HCT116 (cell line): ENCODE measurements at regions not wholly inside any gene's neighbourhood (a gene's known extent, or its start where the extent isn't known, plus 50 kb on each side); places are given as distances from the start of the nearest gene placed in this dataset.

Experiments used
- ATAC-seq: fragments of 200-7000 bp; cut with Tn5 transposase; 2 replicates; pipeline ENCODE4 v1.9.1; 2020; ENCODE audit warnings: mild to moderate bottlenecking, moderate library complexity
- BruUV-seq: library from RNA; stranded (reverse); fragments of 400-500 nt; replicated peaks from 2 replicates; lab custom pipeline; 2021; lab: Mats Ljungman, UMichigan
- CTCF ChIA-PET: fragments of 300-600 bp; sonication (Branson Sonifier 250); formaldehyde crosslinking; loops from one replicate; lab custom pipeline; 2021; ENCODE audit warnings: antibody characterized with exemption; lab: Charles Lee
- POLR2A ChIA-PET: fragments of 300-600, 350-600 bp; sonication (Branson Sonifier 250); formaldehyde crosslinking; loops from one replicate; lab custom pipeline; 2021; ENCODE audit warnings: antibody characterized with exemption; lab: Charles Lee
- RAD21 ChIA-PET, 2 experiments: fragments of 300-600 bp; sonication (Branson Sonifier 250); formaldehyde crosslinking; loops; one replicate each; lab custom pipeline; 2023; ENCODE audit warnings: low total read pairs in 2 of 2; ENCODE audit not compliant: uncharacterized antibody in 2 of 2, unreplicated experiment in 2 of 2, low non-redundant PET in 1 of 2; lab: Charles Lee
- DNase-seq: peaks from one replicate; pipeline ENCODE4 v3.0.0-alpha.2; 2010; ENCODE audit warnings: low read depth, low spot score
- H2AFZ ChIP-seq: fragments of 200-600 bp; shearing (Covaris generic), sonication (generic); 2 replicates; pipeline ENCODE4 v1.6.1; 2017; ENCODE audit warnings: low read depth, mixed run types, mixed read lengths, antibody characterized with exemption, low read length; ENCODE audit not compliant: poor library complexity, severe bottlenecking
- H3K27ac ChIP-seq: 2 replicates; pipeline ENCODE4 v1.5.1; 2012; ENCODE audit warnings: low read depth, low read length
- H3K27me3 ChIP-seq: fragments of 200-600 bp; sonication (generic); 2 replicates; pipeline ENCODE4 v1.6.1; 2016; ENCODE audit warnings: mixed run types, low read length, mixed read lengths; ENCODE audit not compliant: insufficient read depth
- H3K36me3 ChIP-seq, 2 experiments: fragments of 200-500 bp in 1 of 2; fragments of 200-600 bp in 1 of 2; sonication (Bioruptor generic) in 1 of 2; sonication (generic) in 1 of 2; 2 replicates each; pipeline versions ENCODE4 v1.5.1 to v1.6.1; 2014 to 2016; ENCODE audit warnings: low read length in 2 of 2, inconsistent platforms in 1 of 2, mixed read lengths in 1 of 2, mixed run types in 1 of 2; ENCODE audit not compliant: insufficient read depth in 2 of 2, control insufficient read depth in 1 of 2
- H3K4me1 ChIP-seq, 2 experiments: fragments of 200-600 bp in 1 of 2; sonication (generic) in 1 of 2; 2 replicates each; pipeline versions ENCODE4 v1.5.1 to v1.6.1; 2012 to 2017; ENCODE audit warnings: low read length in 2 of 2, inconsistent platforms in 1 of 2, mild to moderate bottlenecking in 1 of 2, mixed read lengths in 1 of 2, mixed run types in 1 of 2, moderate library complexity in 1 of 2; ENCODE audit not compliant: insufficient read depth in 2 of 2, control insufficient read depth in 1 of 2
- H3K4me2 ChIP-seq: fragments of 200-600 bp; sonication (generic); 2 replicates; pipeline ENCODE4 v1.6.1; 2017; ENCODE audit warnings: mixed run types, low read length, mixed read lengths
- H3K4me3 ChIP-seq, 2 experiments: fragments of 200-600 bp in 1 of 2; sonication (generic) in 1 of 2; replicated peaks in 1 of 2; 2 replicates each; pipeline ENCODE4 v1.5.1; 2011 to 2016; ENCODE audit warnings: low read length in 2 of 2, control low read depth in 1 of 2, low read depth in 1 of 2, mild to moderate bottlenecking in 1 of 2, mixed read lengths in 1 of 2, mixed run types in 1 of 2
- H3K79me2 ChIP-seq: fragments of 200-600 bp; sonication (generic); 2 replicates; pipeline ENCODE4 v1.6.1; 2017; ENCODE audit warnings: mild to moderate bottlenecking, mixed run types, low read length, moderate library complexity, mixed read lengths; ENCODE audit not compliant: insufficient read depth
- H3K9ac ChIP-seq: fragments of 200-600 bp; sonication (generic); 2 replicates; pipeline ENCODE4 v1.6.1; 2016; ENCODE audit warnings: low read length, mixed read lengths
- H3K9me2 ChIP-seq: fragments of 200-600 bp; sonication (generic), shearing (Covaris generic); 2 replicates; pipeline ENCODE4 v1.6.1; 2017; ENCODE audit warnings: mixed run types, mild to moderate bottlenecking, moderate library complexity; ENCODE audit not compliant: insufficient read depth
- H3K9me3 ChIP-seq, 2 experiments: fragments of 200-500 bp in 1 of 2; fragments of 200-600 bp in 1 of 2; sonication (Bioruptor generic) in 1 of 2; sonication (generic) in 1 of 2; 2 replicates each; pipeline ENCODE4 v1.6.1; 2014 to 2017; ENCODE audit warnings: low read length in 2 of 2, mixed read lengths in 2 of 2, inconsistent platforms in 1 of 2, low read depth in 1 of 2, mild to moderate bottlenecking in 1 of 2, mixed run types in 1 of 2, moderate library complexity in 1 of 2; ENCODE audit not compliant: control insufficient read depth in 1 of 2, insufficient read depth in 1 of 2
- H4K20me1 ChIP-seq: fragments of 200-600 bp; sonication (generic), shearing (Covaris generic); 2 replicates; pipeline ENCODE4 v1.6.1; 2017; ENCODE audit warnings: mixed run types, mild to moderate bottlenecking, moderate library complexity; ENCODE audit not compliant: insufficient read depth
- ATF3 ChIP-seq: IDR thresholded peaks from 2 replicates; pipeline ENCODE4 v1.6.1; 2012
- CBX3 ChIP-seq: IDR thresholded peaks from 2 replicates; pipeline ENCODE4 v1.6.1; 2012; ENCODE audit warnings: low read depth
- CTCF ChIP-seq, 3 experiments: fragments of 200-600 bp in 1 of 3; sonication (generic) in 1 of 3; IDR thresholded peaks in 2 of 3; conservative IDR thresholded peaks in 1 of 3; 2 replicates each; pipeline ENCODE4 v1.5.1; 2012 to 2017; ENCODE audit warnings: low read depth in 2 of 3, low read length in 2 of 3, antibody characterized with exemption in 1 of 3, borderline replicate concordance in 1 of 3, control low read depth in 1 of 3, mild to moderate bottlenecking in 1 of 3, mixed read lengths in 1 of 3, mixed run types in 1 of 3, moderate library complexity in 1 of 3; ENCODE audit not compliant: insufficient read depth in 1 of 3
- EGR1 ChIP-seq: IDR thresholded peaks from 2 replicates; pipeline ENCODE4 v1.6.1; 2012; ENCODE audit warnings: low read depth
- ELF1 ChIP-seq: IDR thresholded peaks from 2 replicates; pipeline ENCODE4 v1.6.1; 2012; ENCODE audit warnings: low read depth, borderline replicate concordance
- EZH2 ChIP-seq: fragments of 200-600 bp; sonication (generic); IDR thresholded peaks from 2 replicates; pipeline ENCODE4 v1.6.1; 2017; ENCODE audit warnings: antibody characterized with exemption, mixed run types
- EZH2phosphoT487 ChIP-seq: fragments of 200-600 bp; IDR thresholded peaks from 2 replicates; pipeline ENCODE4 v1.6.1; 2018; ENCODE audit warnings: antibody characterized with exemption, borderline replicate concordance
- FOSL1 ChIP-seq: IDR thresholded peaks from 2 replicates; pipeline ENCODE4 v1.6.1; 2012; ENCODE audit warnings: low read depth
- JUND ChIP-seq: IDR thresholded peaks from 2 replicates; pipeline ENCODE4 v1.6.1; 2012
- MAX ChIP-seq: IDR thresholded peaks from 2 replicates; pipeline ENCODE4 v1.6.1; 2012
- POLR2A ChIP-seq: IDR thresholded peaks from 2 replicates; pipeline ENCODE4 v1.7.0; 2011; ENCODE audit warnings: borderline replicate concordance; ENCODE audit not compliant: insufficient read depth, insufficient read length; ENCODE audit errors: extremely low read depth
- POLR2AphosphoS5 ChIP-seq: IDR thresholded peaks from 2 replicates; pipeline ENCODE4 v1.6.1; 2011; ENCODE audit warnings: mild to moderate bottlenecking, low read depth, low read length, moderate library complexity
- RAD21 ChIP-seq: IDR thresholded peaks from 2 replicates; pipeline ENCODE4 v1.6.1; 2012; ENCODE audit warnings: low read depth, mild to moderate bottlenecking
- SIN3A ChIP-seq: IDR thresholded peaks from 2 replicates; pipeline ENCODE4 v1.6.1; 2012; ENCODE audit warnings: low read depth
- SRF ChIP-seq: IDR thresholded peaks from 2 replicates; pipeline ENCODE4 v1.6.1; 2012; ENCODE audit warnings: low read depth
- TCF7L2 ChIP-seq: IDR thresholded peaks from 2 replicates; pipeline ENCODE4 v1.7.0; 2011; ENCODE audit warnings: borderline replicate concordance, inconsistent platforms; ENCODE audit not compliant: insufficient read depth, insufficient read length; ENCODE audit errors: extremely low read depth
- YY1 ChIP-seq: IDR thresholded peaks from 2 replicates; pipeline ENCODE4 v1.6.1; 2011; ENCODE audit warnings: low read length, low read depth, moderate library complexity, mild to moderate bottlenecking; ENCODE audit not compliant: insufficient replicate concordance; ENCODE audit errors: extremely low read depth
- ZBTB33 ChIP-seq: IDR thresholded peaks from 2 replicates; pipeline ENCODE4 v1.6.1; 2011; ENCODE audit warnings: mild to moderate bottlenecking, low read length, moderate library complexity; ENCODE audit not compliant: insufficient replicate concordance; ENCODE audit errors: extremely low read depth
- ZFX ChIP-seq: fragments of 450-650 bp; IDR thresholded peaks from 2 replicates; pipeline ENCODE4 v1.6.1; 2017
- ZNF274 ChIP-seq: fragments of 200-500 bp; sonication (Bioruptor generic); IDR thresholded peaks from 2 replicates; pipeline ENCODE4 v1.6.1; 2014; ENCODE audit warnings: mild to moderate bottlenecking, low read depth, low read length, inconsistent platforms
- intact Hi-C: fragments of 100-400 bp; cut with micrococcal nuclease; formaldehyde crosslinking; loops from 2 replicates; pipeline ENCODE4 v1.10.0; 2022

GRCh38 chr11:41845066-41845465, 385.6 kb upstream of the LRRC4C start:
- no peak for DNase-seq
- H3K4me2 ChIP-seq, result no peak overlapping the region
- no peak for TF ChIP-seq ZFX
- no peak for TF ChIP-seq SRF
- TF ChIP-seq YY1, result no peak
- no peak for TF ChIP-seq ZNF274
- no peak for TF ChIP-seq FOSL1
- no peak for TF ChIP-seq MAX
- TF ChIP-seq RAD21, result no peak
- no peak for TF ChIP-seq ELF1
- TF ChIP-seq CBX3, result no peak
- no peak for TF ChIP-seq CTCF (IDR thresholded peaks at IDR 0.05 in 2 of 3, conservative IDR thresholded peaks at IDR 0.05 in 1 of 3; ENCODE audit: borderline replicate concordance in 1 of 3, insufficient read depth in 1 of 3, low read depth in 2 of 3, low read length in 2 of 3)
- no peak for TF ChIP-seq ZBTB33
- TF ChIP-seq EZH2, result no peak
- TF ChIP-seq ATF3, result no peak
- no peak for TF ChIP-seq POLR2AphosphoS5
- TF ChIP-seq SIN3A, result no peak
- no peak for TF ChIP-seq JUND
- TF ChIP-seq EGR1, result no peak
- TF ChIP-seq TCF7L2, result no peak
- TF ChIP-seq POLR2A, result no peak
- TF ChIP-seq EZH2phosphoT487, result no peak
- TF ChIP-seq, all 23 proteins: peak for 0
- no peaks in the 10 kb centered on the region for H3K36me3 ChIP-seq
- H3K79me2 ChIP-seq, result no peaks in the 10 kb centered on the region
- peaks cover 20 to 22% of the 10 kb centered on the region in 2 experiments for H3K9me3 ChIP-seq
- no peak overlapping the region for H2AFZ ChIP-seq
- no peak overlapping the region for H3K4me3 ChIP-seq
- H3K4me1 ChIP-seq, result no peaks in the 10 kb centered on the region
- ATAC-seq, result no peak
- ChIA-PET POLR2A (no interaction called here), RAD21 (no interaction called here), CTCF (no interaction called here)
- no peaks in the 10 kb centered on the region for H3K27me3 ChIP-seq
- no peaks in the 10 kb centered on the region for H3K9me2 ChIP-seq
- no peaks in the 10 kb centered on the region for H4K20me1 ChIP-seq
- H3K27ac ChIP-seq, result no peak overlapping the region
- no peak overlapping the region for H3K9ac ChIP-seq
- intact Hi-C loops, result no loop called here
- no TSS peak for BruUV-seq
